ENCODE measurements at regions not wholly inside any gene's neighbourhood (a gene's known extent, or its start where the extent isn't known, plus 50 kb on each side); places are given as distances from the start of the nearest gene placed in this dataset.

DNA sequence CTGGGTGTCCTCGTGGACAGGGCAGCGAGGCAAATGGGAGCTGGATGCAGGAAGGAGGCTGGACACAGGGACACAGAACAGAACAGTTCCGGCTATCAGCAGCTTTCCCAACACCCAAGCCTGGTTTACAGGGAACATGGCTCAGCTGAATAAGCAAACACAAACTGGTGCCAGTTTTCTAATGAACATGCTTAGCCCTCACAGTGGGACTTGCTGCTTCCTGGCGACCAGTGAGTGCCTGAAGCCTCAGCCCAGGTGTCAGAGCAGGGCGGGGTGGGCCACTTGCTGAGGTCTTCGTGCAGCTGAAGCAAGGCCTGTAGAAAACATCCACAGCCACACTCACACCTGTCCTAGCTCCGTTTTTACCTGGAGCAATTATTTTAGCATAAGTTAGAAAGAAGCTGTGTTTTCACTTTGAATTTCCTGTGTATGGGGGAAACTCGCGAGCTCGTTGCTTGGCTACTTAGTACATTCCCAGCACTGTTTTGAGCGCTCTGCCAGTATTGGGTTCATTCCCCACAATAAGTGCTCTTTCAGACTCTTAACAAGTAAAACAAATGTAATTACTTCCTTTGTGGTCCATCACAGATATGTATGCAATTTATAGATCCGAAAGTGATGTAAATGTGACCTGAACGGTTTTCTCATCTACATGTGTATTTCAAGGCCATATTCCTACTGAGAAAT, 261.2 kb upstream of the SHH start:
- H3K36me3 ChIP-seq (replicated peaks in 1 of 2; ENCODE audit: control insufficient read depth in 1 of 2, insufficient read depth in 2 of 2, low read length in 2 of 2) = no peaks in the 10 kb centered on the region
- CTCF ChIA-PET (ENCODE audit: low intra/inter-chr PET ratio, low total read pairs) = no interaction called here
- H2AFZ ChIP-seq (ENCODE audit: low read length) = no peak overlapping the region
- TF ChIP-seq, protein P1, sequence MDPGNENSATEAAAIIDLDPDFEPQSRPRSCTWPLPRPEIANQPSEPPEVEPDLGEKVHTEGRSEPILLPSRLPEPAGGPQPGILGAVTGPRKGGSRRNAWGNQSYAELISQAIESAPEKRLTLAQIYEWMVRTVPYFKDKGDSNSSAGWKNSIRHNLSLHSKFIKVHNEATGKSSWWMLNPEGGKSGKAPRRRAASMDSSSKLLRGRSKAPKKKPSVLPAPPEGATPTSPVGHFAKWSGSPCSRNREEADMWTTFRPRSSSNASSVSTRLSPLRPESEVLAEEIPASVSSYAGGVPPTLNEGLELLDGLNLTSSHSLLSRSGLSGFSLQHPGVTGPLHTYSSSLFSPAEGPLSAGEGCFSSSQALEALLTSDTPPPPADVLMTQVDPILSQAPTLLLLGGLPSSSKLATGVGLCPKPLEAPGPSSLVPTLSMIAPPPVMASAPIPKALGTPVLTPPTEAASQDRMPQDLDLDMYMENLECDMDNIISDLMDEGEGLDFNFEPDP (CRISPR knock-in tag; conservative IDR thresholded peaks at IDR 0.05) = no peak
- TF ChIP-seq ZSCAN30 (CRISPR knock-in tag; IDR thresholded peaks at IDR 0.05) (no peak), ZNF766 (CRISPR knock-in tag; IDR thresholded peaks at IDR 0.05; ENCODE audit: borderline replicate concordance) (no peak), BHLHE40 (IDR thresholded peaks at IDR 0.05; ENCODE audit: low read length) (no peak), HMGA1 (CRISPR knock-in tag; conservative IDR thresholded peaks at IDR 0.05) (no peak), NR2C2 (CRISPR knock-in tag; IDR thresholded peaks at IDR 0.05; ENCODE audit: borderline replicate concordance) (no peak), ZNF121 (CRISPR knock-in tag; IDR thresholded peaks at IDR 0.05) (no peak), ZNF644 (CRISPR knock-in tag; IDR thresholded peaks at IDR 0.05; ENCODE audit: low read depth) (no peak), SRSF4 (IDR thresholded peaks at IDR 0.05; ENCODE audit: low read depth, low read length, poor library complexity, severe bottlenecking) (no peak), TMF1 (CRISPR knock-in tag; IDR thresholded peaks at IDR 0.05; ENCODE audit: low read depth) (no peak)
- TF ChIP-seq, protein P2, sequence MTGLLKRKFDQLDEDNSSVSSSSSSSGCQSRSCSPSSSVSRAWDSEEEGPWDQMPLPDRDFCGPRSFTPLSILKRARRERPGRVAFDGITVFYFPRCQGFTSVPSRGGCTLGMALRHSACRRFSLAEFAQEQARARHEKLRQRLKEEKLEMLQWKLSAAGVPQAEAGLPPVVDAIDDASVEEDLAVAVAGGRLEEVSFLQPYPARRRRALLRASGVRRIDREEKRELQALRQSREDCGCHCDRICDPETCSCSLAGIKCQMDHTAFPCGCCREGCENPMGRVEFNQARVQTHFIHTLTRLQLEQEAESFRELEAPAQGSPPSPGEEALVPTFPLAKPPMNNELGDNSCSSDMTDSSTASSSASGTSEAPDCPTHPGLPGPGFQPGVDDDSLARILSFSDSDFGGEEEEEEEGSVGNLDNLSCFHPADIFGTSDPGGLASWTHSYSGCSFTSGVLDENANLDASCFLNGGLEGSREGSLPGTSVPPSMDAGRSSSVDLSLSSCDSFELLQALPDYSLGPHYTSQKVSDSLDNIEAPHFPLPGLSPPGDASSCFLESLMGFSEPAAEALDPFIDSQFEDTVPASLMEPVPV (CRISPR knock-in tag; IDR thresholded peaks at IDR 0.05) = no peak
- TF ChIP-seq, protein P3, sequence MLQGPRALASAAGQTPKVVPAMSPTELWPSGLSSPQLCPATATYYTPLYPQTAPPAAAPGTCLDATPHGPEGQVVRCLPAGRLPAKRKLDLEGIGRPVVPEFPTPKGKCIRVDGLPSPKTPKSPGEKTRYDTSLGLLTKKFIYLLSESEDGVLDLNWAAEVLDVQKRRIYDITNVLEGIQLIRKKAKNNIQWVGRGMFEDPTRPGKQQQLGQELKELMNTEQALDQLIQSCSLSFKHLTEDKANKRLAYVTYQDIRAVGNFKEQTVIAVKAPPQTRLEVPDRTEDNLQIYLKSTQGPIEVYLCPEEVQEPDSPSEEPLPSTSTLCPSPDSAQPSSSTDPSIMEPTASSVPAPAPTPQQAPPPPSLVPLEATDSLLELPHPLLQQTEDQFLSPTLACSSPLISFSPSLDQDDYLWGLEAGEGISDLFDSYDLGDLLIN (CRISPR knock-in tag; IDR thresholded peaks at IDR 0.05; ENCODE audit: borderline replicate concordance) = no peak
- ATAC-seq = no peak
- in situ Hi-C loops (cut with HindIII; ENCODE audit: extremely low pct_ligation_motif_present, low pct_unique_long_range_greater_than_20kb) = no loop called here
- peaks cover 5 to 30% of the 10 kb centered on the region in 2 experiments; a peak in 4 of 5 replicates for H3K27me3 ChIP-seq (ENCODE audit: control insufficient read depth in 1 of 2, insufficient read depth in 2 of 2, low read length in 2 of 2)
- DNase-seq (ENCODE audit: low spot score) = no peak
- intact Hi-C loops (cut with micrococcal nuclease; ENCODE audit: unreplicated experiment) = no loop called here
- no peak overlapping the region for H3K4me3 ChIP-seq (replicated peaks in 1 of 3; ENCODE audit: insufficient read depth in 1 of 3, low read depth in 2 of 3, low read length in 3 of 3)
- no peaks in the 10 kb centered on the region for H3K79me2 ChIP-seq (ENCODE audit: insufficient read depth, low read length)
- POLR2A ChIA-PET = no interaction called here
- no peak overlapping the region for H3K9ac ChIP-seq (ENCODE audit: insufficient read depth, low read depth, low read length)
- 52% methylated on average over 11 of the region's 13 CpGs for WGBS (ENCODE audit: low lambda C conversion rate)
- no peak for FAIRE-seq
- H3K4me2 ChIP-seq (ENCODE audit: low read depth, low read length) = no peak overlapping the region
- H3K4me1 ChIP-seq (ENCODE audit: insufficient read depth, low read length) = no peaks in the 10 kb centered on the region
- H3K27ac ChIP-seq (ENCODE audit: extremely low read length, insufficient read depth, low read length) = no peak overlapping the region
- no TSS peak for BruUV-seq (replicated peaks)
- no peaks in the 10 kb centered on the region for H3K9me3 ChIP-seq (ENCODE audit: low read length)
- H4K20me1 ChIP-seq (ENCODE audit: insufficient read depth, low read length) = no peaks in the 10 kb centered on the region

Data from HepG2 (cell line).